CD1c-positive myeloid dendritic cell (primary cell): ENCODE measurements at regions not wholly inside any gene's neighbourhood (a gene's known extent, or its start where the extent isn't known, plus 50 kb on each side); places are given as distances from the start of the nearest gene placed in this dataset.
"Not testable (repeated sequence)": the region's sequence is repeated elsewhere in the genome, so short reads cannot be mapped to it uniquely, and the experiment has no call there.

ENCODE experiments used
- DNase-seq: peaks from one replicate; pipeline ENCODE4 v3.0.0-alpha.2; 2016; ENCODE audit errors: extremely low spot score

DNA sequence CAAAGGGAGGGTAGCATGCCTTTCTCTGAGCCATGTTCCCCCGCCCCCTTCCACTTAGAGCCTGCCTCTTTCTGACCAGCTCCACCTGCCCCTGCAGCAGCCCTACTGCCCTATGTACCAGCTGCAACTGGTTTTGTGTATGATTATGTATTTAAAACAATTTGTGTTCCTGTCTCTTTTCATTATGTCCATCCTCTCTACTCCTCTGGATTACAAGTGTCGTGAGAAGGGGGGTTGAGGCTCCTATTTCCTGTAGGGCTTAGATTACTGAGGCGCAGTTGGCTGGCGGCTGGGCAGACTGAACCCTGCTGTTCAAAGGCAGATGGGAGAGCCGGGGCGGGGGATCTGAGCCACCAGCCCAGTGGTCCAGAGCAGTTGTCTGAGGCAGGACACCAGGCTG is 213.3 kb downstream of the KCNRG start:
- no peak for DNase-seq

GRCh38 chr13:50229960-50230661 is 214.9 kb downstream of the KCNRG start:
- DNase-seq: peak; percentile 90

DNA sequence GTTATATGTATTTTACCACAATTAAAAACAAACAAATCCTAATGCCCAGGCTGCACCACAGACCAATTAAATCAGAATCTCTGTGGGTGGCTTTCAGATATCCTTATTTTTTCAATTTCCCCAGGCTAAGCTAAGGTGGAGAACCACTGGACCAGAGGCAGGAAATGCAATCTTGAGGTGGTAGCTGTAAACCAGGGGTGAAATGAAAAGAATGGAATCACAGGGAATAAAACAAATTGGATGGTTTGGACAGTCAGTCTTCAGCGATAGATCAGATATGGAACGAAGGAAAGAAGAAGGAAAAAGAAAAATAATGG is 215.4 kb downstream of the KCNRG start:
- DNase-seq: no peak

GRCh38 chr13:50233574-50233973 is 218.3 kb downstream of the KCNRG start:
- DNase-seq: not testable (repeated sequence)

DNA sequence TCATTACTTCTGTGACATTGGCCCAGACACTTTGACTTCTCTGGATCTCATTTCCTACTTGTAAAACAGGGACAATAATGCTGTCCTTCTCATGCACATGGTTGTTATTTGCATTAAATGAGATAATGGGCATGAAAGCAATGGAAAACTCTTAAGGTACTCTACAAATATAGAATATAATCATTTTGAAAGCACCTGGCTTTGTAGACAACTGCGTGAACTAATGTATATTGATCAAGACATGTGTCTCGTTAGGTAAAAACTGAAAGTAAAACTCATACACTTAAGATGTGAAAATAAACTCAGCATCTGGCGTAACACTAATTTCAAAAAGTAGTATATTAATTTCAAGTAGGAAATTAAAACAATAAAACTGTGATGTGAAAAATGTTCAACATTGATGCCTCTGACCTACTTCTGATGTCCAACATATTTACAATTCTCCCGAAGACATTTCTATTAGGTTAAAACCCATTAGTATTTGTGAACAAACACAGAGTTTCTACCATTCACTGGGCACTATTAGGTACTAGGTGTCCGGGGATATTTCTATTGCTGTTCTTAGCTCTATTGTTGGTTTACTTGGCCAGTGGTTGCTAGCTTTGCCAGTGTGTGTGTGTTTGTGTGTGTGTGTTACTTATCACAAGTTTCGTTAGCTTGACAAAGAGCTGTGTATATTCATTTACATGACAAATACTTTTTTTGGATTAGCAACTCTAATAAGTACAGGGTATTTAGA is 220.5 kb downstream of the KCNRG start:
- DNase-seq: no peak

DNA sequence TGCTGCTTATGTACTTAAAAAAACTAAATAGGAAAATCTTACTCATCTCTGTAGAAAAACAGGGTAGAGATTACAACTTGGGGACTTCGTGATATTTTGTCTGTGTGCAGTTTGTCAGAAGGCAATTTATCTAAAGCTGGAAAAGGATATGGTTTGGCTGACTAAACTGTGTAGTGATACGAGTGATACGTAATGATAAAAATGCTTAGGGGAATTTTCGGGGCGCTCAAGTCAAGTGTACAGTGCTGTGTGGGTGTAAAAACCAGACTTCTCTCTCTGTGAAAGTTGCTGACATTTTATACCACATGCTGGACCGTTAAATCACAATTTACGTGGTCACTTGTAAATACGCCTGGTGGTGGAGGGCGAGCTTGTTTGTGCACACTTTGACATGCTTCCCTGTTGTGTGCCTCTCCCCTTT is 221.7 kb downstream of the KCNRG start:
- peak; percentile 69 for DNase-seq

DNA sequence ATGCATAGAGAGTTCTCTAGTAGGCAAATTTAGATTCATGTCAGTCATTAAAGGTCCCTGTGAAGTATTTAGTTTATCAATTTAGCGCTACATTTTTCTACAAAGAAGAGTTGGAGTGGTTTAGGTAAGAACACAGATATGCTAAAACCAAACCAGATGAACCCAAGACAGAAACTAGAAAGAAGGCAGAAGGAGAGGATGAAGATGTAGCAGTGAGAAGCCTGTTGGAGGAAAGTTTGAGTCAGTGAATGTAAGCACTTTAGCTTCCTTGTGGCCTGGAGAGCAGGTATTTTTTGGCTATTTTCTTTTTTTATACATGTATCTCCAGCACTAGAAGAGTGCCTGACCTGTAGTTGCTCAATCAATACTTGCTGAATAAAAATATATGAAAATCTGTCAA is 223.7 kb downstream of the KCNRG start:
- DNase-seq: no peak

- DNase-seq: no peak
Measured at GRCh38 chr13:50241479-50241878, 226.2 kb downstream of the KCNRG start.

DNA sequence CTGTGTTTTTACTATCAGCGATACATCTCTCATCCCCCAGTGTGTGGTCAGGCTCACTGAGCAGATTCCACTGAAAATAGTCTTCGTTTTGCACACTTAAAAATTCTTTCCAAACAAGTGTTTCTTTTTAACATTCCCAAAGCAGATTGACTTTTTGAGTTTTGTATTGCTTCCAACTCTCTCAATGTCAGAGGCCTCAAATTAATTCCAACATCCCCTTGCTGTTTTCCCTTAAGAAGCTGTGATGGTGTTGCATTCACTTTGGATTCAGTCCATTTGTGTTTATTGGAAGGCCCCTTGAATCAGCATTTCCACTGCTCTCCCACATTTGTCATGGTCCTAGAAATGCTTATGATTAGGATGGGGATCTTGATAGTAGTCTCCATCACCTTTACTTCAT is 228.7 kb downstream of the KCNRG start:
- DNase-seq: no peak

DNA sequence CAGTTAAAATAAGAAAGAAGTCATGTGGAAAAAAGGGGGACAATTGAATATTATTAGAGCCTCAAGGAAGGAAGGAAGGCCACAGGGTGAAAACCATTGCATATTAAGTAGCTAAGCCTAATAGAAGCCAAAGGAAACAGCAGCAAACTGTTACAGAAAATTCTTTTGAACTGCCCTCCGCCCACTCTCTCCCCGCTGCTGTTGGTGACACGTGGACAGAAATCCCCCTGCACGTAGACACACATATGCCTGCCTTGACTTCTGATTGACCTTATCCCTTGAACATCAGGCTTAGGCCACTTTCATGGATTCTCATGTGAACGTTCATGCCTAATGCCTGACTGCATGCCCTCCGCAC is 229.1 kb downstream of the KCNRG start:
- peak; percentile 38 for DNase-seq

DNA sequence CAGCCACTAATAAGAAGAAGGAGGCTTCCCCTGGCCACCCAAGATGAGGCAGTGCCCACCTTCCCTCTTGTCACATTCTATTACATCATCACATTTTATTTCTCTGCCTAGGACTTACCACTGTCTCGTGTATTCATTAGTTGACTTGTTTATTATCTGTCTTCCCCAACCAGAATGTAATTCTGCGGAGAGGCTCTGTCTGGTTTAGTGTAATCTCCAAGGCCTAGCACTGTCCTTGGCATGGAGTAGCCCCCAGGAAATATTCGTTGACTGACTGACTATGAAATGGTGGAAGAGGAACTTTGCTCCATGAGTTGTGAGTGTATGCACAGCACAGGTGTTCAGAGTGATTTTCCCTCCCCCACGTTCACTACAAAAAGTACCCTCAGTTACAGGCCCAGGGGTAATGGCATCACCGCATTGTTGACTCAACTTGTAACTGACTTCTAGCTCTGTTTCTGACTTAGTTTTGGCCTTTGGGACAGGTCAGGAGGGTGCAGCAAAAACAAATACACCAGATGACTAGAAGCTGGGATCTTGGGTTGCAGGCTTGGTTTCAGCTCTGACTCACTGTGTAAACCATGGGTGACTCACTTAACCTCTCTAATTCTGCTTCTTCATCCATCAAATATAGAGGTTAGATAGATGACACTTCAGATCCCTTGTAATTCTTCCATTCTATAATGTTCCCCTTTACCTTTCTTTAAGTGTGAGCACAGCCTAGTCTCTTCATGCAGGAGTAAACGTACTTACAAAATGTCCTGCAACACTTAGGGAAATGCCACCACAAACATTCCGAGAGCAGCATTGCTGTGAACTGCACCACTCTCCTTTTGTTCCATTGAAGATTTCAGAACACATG is 229.7 kb downstream of the KCNRG start:
- peak; percentile 60 for DNase-seq

DNA sequence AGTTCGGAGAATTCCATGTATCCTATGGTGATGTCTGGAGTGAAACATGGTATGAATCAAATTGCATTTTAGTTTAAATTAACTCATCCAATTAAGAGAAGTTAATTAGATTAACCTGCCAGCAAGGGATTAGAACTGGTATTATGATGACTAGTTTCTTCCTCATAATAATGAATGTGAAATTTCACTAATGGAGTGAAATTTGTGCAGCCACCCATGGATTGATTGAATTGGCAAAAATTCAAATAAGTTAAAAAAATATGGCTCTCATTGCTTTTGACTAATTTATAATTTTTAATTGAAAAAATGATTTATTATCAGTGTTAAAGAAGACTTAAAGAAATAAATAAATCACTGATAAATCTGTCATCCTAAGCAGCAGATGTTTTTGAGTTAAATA is 232.0 kb downstream of the KCNRG start:
- DNase-seq: no peak

GRCh38 chr13:50248516-50249143 is 233.4 kb downstream of the KCNRG start:
- DNase-seq: no peak

DNA sequence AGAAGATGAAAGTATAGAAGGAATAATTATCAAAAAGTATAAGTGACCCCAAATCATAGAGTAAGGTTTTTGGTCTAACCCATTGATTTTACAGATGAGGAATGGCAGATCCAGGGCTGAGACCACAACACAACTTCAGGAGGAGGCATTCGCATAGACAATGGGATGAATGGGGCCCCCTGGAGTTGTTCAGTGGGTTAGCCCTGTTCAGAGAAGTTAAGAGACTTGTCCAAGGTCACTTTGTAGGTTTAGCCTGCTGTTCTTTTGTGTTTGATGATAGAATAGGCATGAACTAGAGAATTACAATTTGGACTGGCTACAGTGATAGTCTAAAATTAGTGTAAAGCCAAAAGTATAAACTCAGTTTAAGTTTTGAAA is 233.9 kb downstream of the KCNRG start:
- DNase-seq: no peak

- DNase-seq: peak; percentile 74
Measured at GRCh38 chr13:50250401-50250800, 235.2 kb downstream of the KCNRG start.

DNA sequence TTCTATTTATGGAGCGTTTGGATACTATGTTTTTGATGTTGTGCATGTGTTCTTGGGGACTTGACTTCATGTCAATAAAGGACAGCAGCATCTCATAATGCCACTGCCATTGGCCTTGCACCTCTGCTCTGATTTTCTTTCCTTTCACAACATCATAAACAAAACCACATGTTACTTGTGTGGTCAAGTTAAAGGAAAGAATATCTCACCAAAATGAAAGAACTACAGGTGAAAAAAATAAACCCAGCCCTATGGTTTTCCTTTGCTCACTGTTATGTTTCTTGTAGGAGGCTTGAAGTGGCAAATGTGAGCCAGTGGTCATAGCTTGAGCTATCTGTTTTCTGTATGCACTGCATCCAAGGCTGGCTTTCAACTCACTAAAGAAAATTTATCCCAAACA is 240.4 kb downstream of the KCNRG start:
- no peak for DNase-seq

GRCh38 chr13:50256536-50257321 is 241.5 kb downstream of the KCNRG start:
- DNase-seq: not testable (repeated sequence)

- no peak for DNase-seq
Measured at GRCh38 chr13:50257646-50258045, 242.4 kb downstream of the KCNRG start.

GRCh38 chr13:50261130-50261901 is 246.1 kb downstream of the KCNRG start:
- DNase-seq: no peak

DNA sequence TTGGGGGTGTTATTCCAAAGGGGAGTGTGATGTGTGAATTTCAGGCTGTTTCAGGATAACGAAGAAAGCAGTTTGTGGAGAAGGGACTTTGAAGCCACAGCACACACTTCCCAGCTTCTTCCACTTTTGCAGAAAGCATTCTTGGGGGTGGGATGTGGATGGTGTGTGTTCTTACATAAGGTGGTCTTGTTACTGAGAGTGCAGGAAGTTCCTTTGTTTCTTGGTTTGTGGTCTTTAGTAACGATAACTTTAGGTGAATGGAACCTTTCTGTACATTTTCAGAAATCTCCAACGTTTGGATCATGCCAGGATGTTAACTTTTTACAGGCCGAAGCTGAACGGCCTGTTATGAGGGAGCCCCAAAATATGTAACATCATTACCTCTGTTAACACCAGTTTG is 251.8 kb downstream of the KCNRG start:
- DNase-seq: no peak

- no peak for DNase-seq
Measured at GRCh38 chr13:50267917-50268316, 252.7 kb downstream of the KCNRG start.
